ENCODE measurements at regions not wholly inside any gene's neighbourhood (a gene's known extent, or its start where the extent isn't known, plus 50 kb on each side); places are given as distances from the start of the nearest gene placed in this dataset.

- DNase-seq (ENCODE audit: low read depth in 3 of 3, low spot score in 2 of 3): no peak
Observed at GRCh38 chr17:77847221-77848085, 111.0 kb upstream of the TNRC6C start.

GRCh38 chr17:77848257-77848656, 110.2 kb upstream of the TNRC6C start:
- DNase-seq (ENCODE audit: low read depth in 3 of 3, low spot score in 2 of 3): no peak

GRCh38 chr17:77849239-77849638, 109.3 kb upstream of the TNRC6C start:
- no peak for DNase-seq (ENCODE audit: low read depth in 3 of 3, low spot score in 2 of 3)

DNA sequence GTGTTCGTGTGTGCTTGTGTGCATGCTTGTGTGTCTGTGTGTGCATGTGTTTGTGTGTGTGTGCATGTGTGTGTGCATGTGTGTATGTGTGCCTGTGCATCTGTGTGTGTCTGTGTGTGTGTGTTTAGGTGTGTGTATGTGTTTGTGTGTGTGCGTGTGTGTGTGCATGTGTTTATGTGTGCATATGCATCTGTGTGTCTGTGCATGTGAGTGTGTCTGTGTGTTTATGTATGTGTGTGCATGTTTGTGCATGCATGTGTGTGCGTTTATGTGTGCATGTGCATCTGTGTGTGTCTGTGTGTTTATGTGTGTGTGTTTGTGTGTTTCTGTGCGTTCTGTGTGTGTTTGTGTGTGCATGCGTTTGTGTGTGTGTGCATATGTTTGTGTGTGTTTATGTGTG, 106.6 kb upstream of the TNRC6C start:
- no peak for DNase-seq (ENCODE audit: low read depth in 3 of 3, low spot score in 2 of 3)

GRCh38 chr17:77852731-77853130, 105.8 kb upstream of the TNRC6C start:
- no peak for DNase-seq (ENCODE audit: low read depth in 3 of 3, low spot score in 2 of 3)

DNA sequence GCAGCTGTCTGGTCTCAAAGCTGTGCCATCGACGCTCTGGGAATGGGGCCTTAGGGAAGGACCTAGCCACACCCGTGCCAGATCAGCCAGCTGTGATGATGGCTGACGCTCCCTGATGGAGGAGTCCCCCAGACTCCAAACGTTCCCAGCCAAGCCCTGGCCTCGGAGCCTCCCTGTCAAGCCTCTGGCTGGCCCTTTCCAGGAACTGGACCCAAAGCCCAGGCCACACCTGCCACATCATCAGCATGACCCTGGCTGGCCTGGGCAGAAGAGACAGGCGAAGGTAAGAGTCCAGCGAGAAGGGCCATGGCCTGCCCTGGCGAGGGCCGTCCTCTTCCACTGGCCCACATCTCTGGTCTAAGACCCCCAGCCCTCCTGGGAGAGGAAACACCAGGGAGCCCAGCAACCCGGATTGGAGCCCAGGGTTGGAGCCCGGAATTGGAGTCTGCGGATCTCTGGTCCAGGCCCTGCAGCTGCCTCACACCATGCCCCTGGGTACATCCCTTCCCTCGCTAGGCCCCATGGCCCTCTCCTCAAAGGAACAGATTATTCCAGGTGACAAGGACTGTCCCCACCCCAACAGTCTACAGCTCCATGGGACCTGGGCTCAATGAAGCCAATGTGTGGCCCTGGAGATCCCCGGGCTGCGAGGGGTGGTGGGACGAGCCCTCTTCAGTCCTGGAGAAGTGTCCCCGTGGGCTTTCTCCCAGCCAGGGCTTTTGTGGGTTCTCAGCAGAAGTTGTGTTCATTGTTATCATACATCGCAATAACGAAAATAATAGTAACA, 105.1 kb upstream of the TNRC6C start:
- DNase-seq (ENCODE audit: low read depth in 3 of 3, low spot score in 2 of 3): no peak

- DNase-seq (ENCODE audit: low read depth in 3 of 3, low spot score in 2 of 3): no peak
Observed at GRCh38 chr17:77854083-77854758, 104.3 kb upstream of the TNRC6C start.

DNA sequence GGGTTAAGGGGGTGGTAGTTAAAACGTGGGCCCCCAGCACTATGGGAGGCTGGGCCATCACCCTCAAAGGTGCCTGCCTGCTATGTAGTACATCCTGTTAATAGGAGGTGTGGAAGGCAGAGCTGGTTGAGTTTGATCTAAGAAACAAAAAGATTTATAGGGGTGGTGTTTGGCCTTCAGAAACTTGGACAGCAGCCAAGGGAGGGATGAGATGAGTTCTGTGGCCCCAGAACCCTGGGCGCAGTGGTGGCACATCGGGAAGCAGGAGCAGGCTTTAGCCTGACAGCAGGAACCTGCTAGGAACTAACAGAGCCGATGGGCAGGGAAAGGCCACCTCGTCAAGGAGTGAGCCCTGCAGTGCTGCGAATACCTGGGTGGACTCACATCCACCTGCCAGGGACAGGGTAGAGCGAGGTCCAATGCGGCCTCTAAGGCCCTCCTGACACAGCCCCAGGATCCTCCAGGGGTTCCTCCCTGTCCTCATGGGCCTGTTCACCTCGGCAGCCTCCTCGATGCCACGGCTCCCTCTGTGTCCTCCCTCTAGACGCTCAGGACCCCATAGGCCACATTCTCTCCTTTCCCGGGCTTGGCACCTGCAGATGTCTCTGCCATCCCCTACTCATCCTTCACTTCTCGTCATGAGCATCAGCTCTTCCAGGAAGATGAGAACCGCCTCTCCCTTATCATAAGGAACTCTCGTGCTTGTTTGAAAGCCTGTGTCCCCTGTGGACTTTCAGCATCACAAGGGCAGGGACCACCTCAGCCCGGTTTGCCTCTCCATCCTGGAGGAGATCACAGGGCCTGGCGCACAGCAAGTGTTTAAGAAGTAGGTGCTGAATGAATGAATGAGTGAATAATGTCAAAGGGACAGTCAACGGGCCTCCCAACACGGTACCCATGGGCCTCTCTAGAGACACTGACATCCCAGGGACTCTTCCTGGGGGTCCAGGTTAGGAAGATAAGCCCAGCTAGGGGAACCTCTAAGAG, 103.5 kb upstream of the TNRC6C start:
- no peak for DNase-seq (ENCODE audit: low read depth in 3 of 3, low spot score in 2 of 3)

- DNase-seq (ENCODE audit: low read depth in 3 of 3, low spot score in 2 of 3): no peak
Observed at GRCh38 chr17:77856551-77857305, 101.8 kb upstream of the TNRC6C start.

GRCh38 chr17:77857306-77857555, 101.3 kb upstream of the TNRC6C start:
- no peak for DNase-seq (ENCODE audit: low read depth in 3 of 3, low spot score in 2 of 3)

DNA sequence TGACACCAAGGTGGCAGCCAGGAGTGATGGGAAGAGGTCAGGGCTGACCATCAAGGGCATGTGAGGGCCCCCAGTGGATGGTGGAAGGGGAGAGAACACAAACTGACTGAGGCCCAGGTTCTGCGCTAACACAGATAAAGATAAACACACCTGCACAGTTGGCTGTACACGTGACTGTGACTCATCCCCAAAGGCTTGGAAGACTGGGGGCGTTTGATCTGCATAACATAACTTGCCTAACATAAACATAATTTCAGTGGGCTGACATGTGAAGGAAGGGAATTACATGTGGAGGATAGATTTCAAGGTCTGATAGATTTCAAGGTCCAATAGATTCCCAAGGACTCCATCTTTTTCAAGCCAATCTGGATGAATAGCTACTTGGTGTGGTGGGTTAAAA, 100.9 kb upstream of the TNRC6C start:
- DNase-seq (ENCODE audit: low read depth in 3 of 3, low spot score in 2 of 3): no peak

- no peak for DNase-seq (ENCODE audit: low read depth in 3 of 3, low spot score in 2 of 3)
Observed at GRCh38 chr17:77858291-77859034, 100.0 kb upstream of the TNRC6C start.

- DNase-seq (ENCODE audit: low read depth in 3 of 3, low spot score in 2 of 3): no peak
Observed at GRCh38 chr17:77859035-77859810, 99.3 kb upstream of the TNRC6C start.

DNA sequence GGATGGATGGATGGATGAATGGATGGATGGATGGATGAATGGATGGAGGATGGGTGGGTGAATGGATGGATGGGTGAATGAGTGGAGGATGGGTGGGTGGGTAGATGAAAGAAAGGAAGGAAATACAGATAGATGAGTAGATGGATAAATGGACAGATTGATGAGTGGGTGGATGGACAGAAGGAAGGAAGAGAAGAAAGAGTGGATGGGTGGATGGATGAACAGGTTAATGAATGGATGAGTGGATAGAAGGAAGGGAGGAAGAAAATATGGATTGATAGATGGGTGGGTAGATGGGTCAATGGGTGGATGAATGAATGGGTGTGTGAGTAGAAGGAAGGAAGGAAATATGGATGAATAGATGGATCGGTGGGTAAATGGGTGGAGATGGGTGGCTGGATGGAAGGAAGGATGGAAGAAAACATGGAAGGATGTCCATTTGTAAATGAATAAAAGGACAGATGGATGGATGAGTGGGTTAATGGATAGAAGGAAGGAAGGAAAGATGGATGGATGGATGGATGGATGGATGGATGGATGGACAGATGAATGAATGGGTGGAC, 97.3 kb upstream of the TNRC6C start:
- DNase-seq (ENCODE audit: low read depth in 3 of 3, low spot score in 2 of 3): no peak

GRCh38 chr17:77861981-77862645, 96.4 kb upstream of the TNRC6C start:
- no peak for DNase-seq (ENCODE audit: low read depth in 3 of 3, low spot score in 2 of 3)

GRCh38 chr17:77862890-77863813, 95.4 kb upstream of the TNRC6C start:
- DNase-seq (ENCODE audit: low read depth in 3 of 3, low spot score in 2 of 3): no peak

- DNase-seq (ENCODE audit: low read depth in 3 of 3, low spot score in 2 of 3): no peak
Observed at GRCh38 chr17:77863814-77864161, 94.7 kb upstream of the TNRC6C start.
